WERI-Rb-1 (cell line): ENCODE measurements at regions not wholly inside any gene's neighbourhood (a gene's known extent, or its start where the extent isn't known, plus 50 kb on each side); places are given as distances from the start of the nearest gene placed in this dataset.

Source experiments
- DNase-seq: peaks from one replicate; pipeline ENCODE4 v3.0.0-alpha.2; 2020
- H3K27ac ChIP-seq: fragments of 250-450 bp; sonication (Bioruptor Pico); 2 replicates; pipeline ENCODE4 v1.5.1; 2020; ENCODE audit warnings: mild to moderate bottlenecking, moderate library complexity
- H3K27me3 ChIP-seq: fragments of 250-450 bp; sonication (Bioruptor Pico); 2 replicates; pipeline ENCODE4 v1.5.1; 2021; ENCODE audit warnings: mild to moderate bottlenecking, low read depth, moderate library complexity; ENCODE audit not compliant: insufficient read depth, severe bottlenecking
- H3K36me3 ChIP-seq: fragments of 250-450 bp; sonication (Bioruptor Pico); 2 replicates; pipeline ENCODE4 v1.5.1; 2020; ENCODE audit warnings: mild to moderate bottlenecking, moderate library complexity
- H3K4me3 ChIP-seq: 2 replicates; pipeline ENCODE4 v1.5.1; 2011; ENCODE audit warnings: low read depth, mild to moderate bottlenecking, control low read depth, low read length
- H3K9me3 ChIP-seq: fragments of 250-450 bp; sonication (Bioruptor Pico); 2 replicates; pipeline ENCODE4 v1.5.1; 2021; ENCODE audit warnings: mild to moderate bottlenecking, moderate library complexity; ENCODE audit not compliant: severe bottlenecking
- TF ChIP-seq, protein P1 (sequence below): IDR thresholded peaks from 2 replicates; pipeline ENCODE4 v1.5.1; 2011; ENCODE audit warnings: low read depth, mild to moderate bottlenecking, control low read depth, inconsistent platforms, low read length

DNA sequence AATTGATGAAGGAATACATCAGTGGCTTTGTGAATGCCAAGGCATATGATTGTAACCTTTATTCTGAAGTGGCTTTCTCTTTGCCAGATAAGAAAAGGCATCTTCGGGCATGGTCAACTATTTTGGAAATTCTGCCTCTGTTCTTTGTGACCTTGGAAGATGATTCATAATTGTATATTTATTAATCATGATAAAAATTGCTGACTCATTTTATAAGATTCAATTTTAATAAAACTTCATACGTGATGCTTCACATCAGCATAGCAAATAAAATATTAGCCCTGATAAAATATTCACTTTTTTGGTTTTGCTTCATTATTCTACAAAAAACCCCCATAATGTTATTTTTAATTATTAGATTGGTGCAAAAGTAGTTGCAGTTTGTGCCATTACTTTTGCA is 200.5 kb downstream of the MACC1 start:
- no peak overlapping the region for H3K27ac ChIP-seq
- H3K9me3 ChIP-seq, result no peaks in the 10 kb centered on the region
- H3K36me3 ChIP-seq, result no peaks in the 10 kb centered on the region
- H3K27me3 ChIP-seq, result no peaks in the 10 kb centered on the region
- TF ChIP-seq, protein P1, sequence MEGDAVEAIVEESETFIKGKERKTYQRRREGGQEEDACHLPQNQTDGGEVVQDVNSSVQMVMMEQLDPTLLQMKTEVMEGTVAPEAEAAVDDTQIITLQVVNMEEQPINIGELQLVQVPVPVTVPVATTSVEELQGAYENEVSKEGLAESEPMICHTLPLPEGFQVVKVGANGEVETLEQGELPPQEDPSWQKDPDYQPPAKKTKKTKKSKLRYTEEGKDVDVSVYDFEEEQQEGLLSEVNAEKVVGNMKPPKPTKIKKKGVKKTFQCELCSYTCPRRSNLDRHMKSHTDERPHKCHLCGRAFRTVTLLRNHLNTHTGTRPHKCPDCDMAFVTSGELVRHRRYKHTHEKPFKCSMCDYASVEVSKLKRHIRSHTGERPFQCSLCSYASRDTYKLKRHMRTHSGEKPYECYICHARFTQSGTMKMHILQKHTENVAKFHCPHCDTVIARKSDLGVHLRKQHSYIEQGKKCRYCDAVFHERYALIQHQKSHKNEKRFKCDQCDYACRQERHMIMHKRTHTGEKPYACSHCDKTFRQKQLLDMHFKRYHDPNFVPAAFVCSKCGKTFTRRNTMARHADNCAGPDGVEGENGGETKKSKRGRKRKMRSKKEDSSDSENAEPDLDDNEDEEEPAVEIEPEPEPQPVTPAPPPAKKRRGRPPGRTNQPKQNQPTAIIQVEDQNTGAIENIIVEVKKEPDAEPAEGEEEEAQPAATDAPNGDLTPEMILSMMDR, result no peak
- DNase-seq, result no peak
- H3K4me3 ChIP-seq, result no peak overlapping the region

DNA sequence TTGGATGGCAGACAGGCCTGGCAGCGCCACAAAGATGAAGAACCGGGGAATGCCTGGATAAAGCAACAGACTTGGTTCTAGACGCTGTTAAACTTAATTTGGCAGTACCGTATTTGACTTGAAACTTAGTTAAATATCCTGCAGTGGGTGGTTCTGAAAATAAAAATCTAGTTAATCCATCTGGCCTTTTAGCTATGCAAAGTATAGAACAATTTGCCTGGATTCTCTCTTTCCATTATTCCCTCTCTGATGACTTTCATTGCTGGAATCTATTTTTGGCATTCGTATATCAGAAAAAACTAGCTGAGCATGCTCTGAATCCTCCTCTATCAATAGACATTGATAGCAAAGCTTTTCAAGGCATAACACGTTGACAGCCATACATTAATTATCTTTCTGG is 203.6 kb downstream of the MACC1 start:
- H3K27me3 ChIP-seq, result no peaks in the 10 kb centered on the region
- TF ChIP-seq, protein P1, result no peak
- H3K4me3 ChIP-seq, result no peak overlapping the region
- no peak for DNase-seq
- no peaks in the 10 kb centered on the region for H3K9me3 ChIP-seq
- no peak overlapping the region for H3K27ac ChIP-seq
- no peaks in the 10 kb centered on the region for H3K36me3 ChIP-seq

DNA sequence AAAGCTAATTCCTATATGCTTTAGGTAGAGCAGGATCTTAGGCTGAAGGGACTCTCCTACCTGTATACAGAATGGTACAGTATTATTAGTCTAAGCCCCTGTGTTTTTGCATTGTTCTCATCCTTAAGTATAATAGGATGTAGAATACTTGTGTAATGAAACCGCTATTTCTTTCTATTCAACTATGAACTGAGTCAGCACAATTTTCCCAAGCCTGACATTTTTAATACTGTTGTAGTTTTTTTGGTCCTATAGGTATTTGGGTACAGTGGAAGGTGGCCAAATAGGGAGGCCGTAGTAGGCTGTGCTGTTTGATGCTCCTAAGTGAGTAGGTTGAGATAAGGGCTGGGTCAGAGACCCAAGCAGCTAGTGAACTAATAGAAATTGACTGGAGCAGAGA is 205.1 kb downstream of the MACC1 start:
- no peaks in the 10 kb centered on the region for H3K27me3 ChIP-seq
- DNase-seq, result no peak
- H3K36me3 ChIP-seq, result no peaks in the 10 kb centered on the region
- no peaks in the 10 kb centered on the region for H3K9me3 ChIP-seq
- no peak overlapping the region for H3K4me3 ChIP-seq
- H3K27ac ChIP-seq, result no peak overlapping the region
- TF ChIP-seq, protein P1, result no peak

DNA sequence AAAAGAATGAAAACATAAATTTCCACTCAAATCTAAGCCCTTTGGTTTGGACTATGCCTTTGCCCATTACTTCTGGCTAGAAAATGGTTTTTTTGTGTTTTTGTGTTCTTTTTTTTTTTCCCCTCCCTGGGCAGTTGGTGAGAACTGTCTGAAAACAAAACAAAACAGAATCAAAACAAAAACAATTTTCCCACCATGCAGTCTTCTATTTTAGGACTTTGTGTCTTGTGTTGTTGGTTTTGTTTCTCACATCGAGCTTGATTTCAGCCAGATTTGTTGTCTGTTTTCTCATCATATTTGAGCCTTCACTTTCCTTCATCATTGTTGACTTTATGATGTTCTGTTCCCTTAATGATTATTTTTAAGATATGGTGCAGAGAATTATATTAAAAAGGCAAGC is 206.3 kb downstream of the MACC1 start:
- DNase-seq, result no peak
- Histone ChIP-seq H3K27me3 (no peaks in the 10 kb centered on the region), H3K9me3 (no peaks in the 10 kb centered on the region), H3K4me3 (no peak overlapping the region), H3K27ac (no peak overlapping the region), H3K36me3 (no peaks in the 10 kb centered on the region)
- TF ChIP-seq, protein P1, result no peak

DNA sequence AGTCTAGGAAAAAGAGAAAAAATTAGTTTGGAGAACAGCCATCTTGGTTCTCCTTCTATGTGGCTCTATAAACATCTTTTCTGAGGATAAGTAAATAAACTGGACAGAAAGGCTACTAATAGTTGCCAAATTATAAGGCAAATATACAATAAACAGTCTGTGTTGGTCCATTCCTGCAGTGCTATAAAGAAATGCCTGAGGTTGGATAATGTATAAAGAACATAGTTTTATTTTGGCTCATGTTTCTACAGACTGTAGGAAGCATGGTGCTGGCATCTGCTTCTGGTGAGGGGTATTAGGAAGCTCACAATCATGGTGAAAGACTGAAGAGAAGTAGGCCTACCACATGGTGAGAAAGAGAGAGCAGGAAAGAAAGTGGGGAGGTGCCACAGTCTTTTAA is 209.7 kb downstream of the MACC1 start:
- Histone ChIP-seq H3K4me3 (no peak overlapping the region), H3K9me3 (no peaks in the 10 kb centered on the region), H3K27me3 (no peaks in the 10 kb centered on the region), H3K27ac (no peak overlapping the region), H3K36me3 (no peaks in the 10 kb centered on the region)
- DNase-seq, result no peak
- TF ChIP-seq, protein P1, result no peak

DNA sequence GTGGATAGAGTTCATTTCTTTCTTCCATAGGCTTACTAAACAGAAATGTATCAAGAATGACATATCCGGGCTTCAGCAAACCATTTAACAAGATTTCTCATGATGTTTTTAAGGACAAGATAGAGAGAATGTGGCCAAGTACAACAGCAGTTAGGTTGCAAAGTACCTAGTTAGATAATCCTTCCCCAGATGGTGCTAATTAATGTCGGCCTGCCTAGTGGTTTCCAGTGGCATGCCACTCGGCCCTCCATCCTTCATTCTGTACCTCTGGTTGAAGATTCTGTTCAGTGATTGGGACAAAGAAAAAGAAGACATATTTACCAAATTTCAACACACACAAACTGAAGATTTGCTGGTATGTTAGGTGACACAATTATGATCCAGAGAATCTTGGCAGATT is 212.1 kb downstream of the MACC1 start:
- DNase-seq, result no peak
- TF ChIP-seq, protein P1, result no peak

More for the DNA sequence above, 212.1 kb downstream of the MACC1 start:
- Histone ChIP-seq H3K27me3 (no peaks in the 10 kb centered on the region), H3K36me3 (no peaks in the 10 kb centered on the region), H3K27ac (no peak overlapping the region), H3K4me3 (no peak overlapping the region), H3K9me3 (no peaks in the 10 kb centered on the region)
